Ovary (tissue), 7 donors: ENCODE measurements at regions not wholly inside any gene's neighbourhood (a gene's known extent, or its start where the extent isn't known, plus 50 kb on each side); places are given as distances from the start of the nearest gene placed in this dataset.

Source experiments
- DNase-seq, 5 donors: peaks; one replicate each; pipeline ENCODE4 v3.0.0-alpha.2; 2019 to 2020
- H3K27ac ChIP-seq, 2 donors: fragments of 200-600 bp; one replicate each; pipeline versions ENCODE4 v1.5.1 to v1.8.0; 2019 to 2022
- H3K27me3 ChIP-seq: fragments of 200-600 bp; one replicate; pipeline ENCODE4 v1.8.0; 2022
- H3K36me3 ChIP-seq: fragments of 200-600 bp; sonication (generic); one replicate; pipeline ENCODE4 v1.5.1; 2019
- H3K4me1 ChIP-seq: one replicate; pipeline ENCODE4 v1.8.1; 2013; ENCODE audit warnings: mild to moderate bottlenecking, moderate library complexity; ENCODE audit not compliant: insufficient read depth
- H3K4me3 ChIP-seq: fragments of 200-600 bp; sonication (generic); one replicate; pipeline ENCODE4 v1.5.1; 2017
- H3K9me3 ChIP-seq, 2 donors: fragments of 200-600 bp in 1 of 2; sonication (generic) in 1 of 2; one replicate each; pipeline versions ENCODE4 v1.5.1 to v1.8.1; 2013 to 2019; ENCODE audit warnings: mild to moderate bottlenecking in 1 of 2, moderate library complexity in 1 of 2
- CTCF ChIP-seq, 3 donors: fragments of 450-650 bp in 2 of 3; fragments of 200-600 bp in 1 of 3; IDR thresholded peaks; one replicate each; pipeline versions ENCODE4 v1.5.1 to v1.8.0; 2016 to 2022; ENCODE audit warnings: antibody characterized with exemption in 3 of 3, mild to moderate bottlenecking in 1 of 3
- EP300 ChIP-seq: sonication (generic); formaldehyde crosslinking; IDR thresholded peaks from one replicate; pipeline ENCODE4 v1.6.1; 2017; ENCODE audit warnings: antibody characterized with exemption
- POLR2A ChIP-seq: fragments of 450-650 bp; IDR thresholded peaks from one replicate; pipeline ENCODE4 v1.6.1; 2017; ENCODE audit warnings: antibody characterized with exemption, mild to moderate bottlenecking, moderate library complexity
- WGBS, 3 donors: extraction: QIAGEN DNeasy Blood & Tissue Kit in 1 of 3; methylation state at CpG; one replicate each; pipeline versions ENCODE4 v1.1.5 to v1.1.7; 2013 to 2017; 5-methylcytosine and 5-hydroxymethylcytosine counted together
- intact Hi-C, 4 donors: fragments of 100-400 bp; cut with DNase I; formaldehyde crosslinking; loops; one replicate each; pipeline versions ENCODE4 v1.11.0 to v1.15.1; 2022 to 2023
- donor health status: DM: no; HTN: no; CAD: no; lungs with moderate emphysema.
- donor health status: DM: no; HTN: no; CAD: no.
- donor health status: Bipolar disorder and iron deficiency.
- donor health status: DM: no; HTN: no; CAD: no.
- donor health status: DM: yes; HTN: yes; CAD: no.

GRCh38 chr20:47406849-47407682, 50.6 kb upstream of the ZMYND8 start:
- TF ChIP-seq EP300 = no peak
- no peak for TF ChIP-seq CTCF (IDR thresholded peaks at IDR 0.05)
- no peak for TF ChIP-seq POLR2A
- DNase-seq = no peak
- Histone ChIP-seq H3K4me1 (peaks cover 2% of the 10 kb centered on the region), H3K27ac (no peak overlapping the region), H3K36me3 (no peaks in the 10 kb centered on the region), H3K9me3 (no peaks in the 10 kb centered on the region), H3K27me3 (no peaks in the 10 kb centered on the region), H3K4me3 (no peak overlapping the region)
- WGBS, 3 donors = 78 to 84% (median 81%) methylated on average over 8 of the region's 8 CpGs
- intact Hi-C loops = no loop called here

- H3K36me3 ChIP-seq = no peaks in the 10 kb centered on the region
- no peaks in the 10 kb centered on the region for H3K9me3 ChIP-seq
- no peak overlapping the region for H3K4me3 ChIP-seq
- H3K27me3 ChIP-seq = no peaks in the 10 kb centered on the region
- TF ChIP-seq EP300 = no peak
- TF ChIP-seq CTCF (IDR thresholded peaks at IDR 0.05) = no peak
- TF ChIP-seq POLR2A = no peak
- 6 to 7% (median 7%) methylated on average over 5 of the region's 5 CpGs for WGBS, 3 donors
- no peak overlapping the region for H3K27ac ChIP-seq
- DNase-seq = no peak
- intact Hi-C loops = no loop called here
- peaks cover 2% of the 10 kb centered on the region for H3K4me1 ChIP-seq
Observed at GRCh38 chr20:47411161-47411560, 54.7 kb upstream of the ZMYND8 start.

GRCh38 chr20:47412083-47412482, 55.6 kb upstream of the ZMYND8 start:
- Histone ChIP-seq H3K36me3 (no peaks in the 10 kb centered on the region), H3K9me3 (no peaks in the 10 kb centered on the region), H3K4me3 (no peak overlapping the region), H3K27ac (no peak overlapping the region), H3K27me3 (no peaks in the 10 kb centered on the region), H3K4me1 (peaks cover 2% of the 10 kb centered on the region)
- no peak for DNase-seq
- 86 to 88% (median 87%) methylated on average over 4 of the region's 4 CpGs for whole genome bisulfite sequencing, 3 donors
- intact Hi-C loops = no loop called here
- TF ChIP-seq POLR2A (no peak), CTCF (IDR thresholded peaks at IDR 0.05) (no peak), EP300 (no peak)

GRCh38 chr20:47413189-47413588, 56.7 kb upstream of the ZMYND8 start:
- intact Hi-C loops = no loop called here
- H3K4me3 ChIP-seq = no peak overlapping the region
- no peaks in the 10 kb centered on the region for H3K36me3 ChIP-seq
- H3K27ac ChIP-seq = no peak overlapping the region
- WGBS, 3 donors = 85 to 92% (median 88%) methylated on average over 8 of the region's 8 CpGs
- H3K9me3 ChIP-seq = no peaks in the 10 kb centered on the region
- no peak for DNase-seq
- TF ChIP-seq POLR2A (no peak), CTCF (IDR thresholded peaks at IDR 0.05) (no peak), EP300 (no peak)
- H3K27me3 ChIP-seq = no peaks in the 10 kb centered on the region
- H3K4me1 ChIP-seq = peaks cover 2% of the 10 kb centered on the region
